Neural progenitor cell (in vitro differentiated cells): ENCODE measurements at regions not wholly inside any gene's neighbourhood (a gene's known extent, or its start where the extent isn't known, plus 50 kb on each side); places are given as distances from the start of the nearest gene placed in this dataset.

ENCODE experiments used
- DNase-seq: peaks from one replicate; pipeline ENCODE4 v3.0.0-alpha.2; 2016; ENCODE audit warnings: low spot score
- H2AFZ ChIP-seq: fragments of 200-600 bp; sonication (generic); replicated peaks from 2 replicates; pipeline ENCODE4 v1.6.1; 2016; ENCODE audit warnings: antibody characterized with exemption
- H3F3A ChIP-seq: fragments of 200-600 bp; sonication (generic); 2 replicates; pipeline ENCODE4 v1.6.1; 2016; ENCODE audit warnings: antibody characterized with exemption, low read depth
- H3K27ac ChIP-seq: fragments of 200-600 bp; sonication (generic); 2 replicates; pipeline ENCODE4 v1.5.1; 2016; ENCODE audit warnings: mild to moderate bottlenecking
- H3K27me3 ChIP-seq: fragments of 200-600 bp; sonication (generic); 2 replicates; pipeline ENCODE4 v1.6.1; 2016; ENCODE audit warnings: mild to moderate bottlenecking, moderate library complexity
- H3K36me3 ChIP-seq: fragments of 200-600 bp; sonication (generic); 2 replicates; pipeline ENCODE4 v1.5.1; 2016
- H3K4me1 ChIP-seq: fragments of 200-600 bp; sonication (generic); 2 replicates; pipeline ENCODE4 v1.6.1; 2016; ENCODE audit warnings: mixed run types
- H3K4me2 ChIP-seq: fragments of 200-600 bp; sonication (generic); 2 replicates; pipeline ENCODE4 v1.6.1; 2016
- H3K4me3 ChIP-seq: fragments of 200-600 bp; sonication (generic); 2 replicates; pipeline ENCODE4 v1.5.1; 2016
- H3K79me2 ChIP-seq: fragments of 200-600 bp; sonication (generic); 2 replicates; pipeline ENCODE4 v1.6.1; 2016; ENCODE audit warnings: low read depth
- H3K9ac ChIP-seq: fragments of 200-600 bp; sonication (generic); 2 replicates; pipeline ENCODE4 v1.6.1; 2016
- H3K9me3 ChIP-seq: fragments of 200-600 bp; sonication (generic); 2 replicates; pipeline ENCODE4 v1.5.1; 2016; ENCODE audit warnings: low read depth
- H4K20me1 ChIP-seq: fragments of 200-600 bp; sonication (generic); 2 replicates; pipeline ENCODE4 v1.6.1; 2016; ENCODE audit warnings: low read depth
- H3K27ac Mint-ChIP-seq: 3 replicates; pipeline ENCODE4 v1.8.0; 2021; ENCODE audit warnings: mixed read lengths
- H3K27me3 Mint-ChIP-seq: 2 replicates; pipeline ENCODE4 v1.8.0; 2022; ENCODE audit warnings: low read depth, mild to moderate bottlenecking, inconsistent platforms, moderate library complexity, mixed read lengths; ENCODE audit not compliant: insufficient read depth
- H3K36me3 Mint-ChIP-seq: 3 replicates; pipeline ENCODE4 v1.8.0; 2021; ENCODE audit warnings: mixed read lengths
- H3K4me1 Mint-ChIP-seq: 3 replicates; pipeline ENCODE4 v1.8.0; 2021; ENCODE audit warnings: mixed read lengths
- H3K4me3 Mint-ChIP-seq: 3 replicates; pipeline ENCODE4 v1.8.0; 2021; ENCODE audit warnings: mild to moderate bottlenecking, moderate library complexity, mixed read lengths
- H3K9me3 Mint-ChIP-seq: 3 replicates; pipeline ENCODE4 v1.8.0; 2020; ENCODE audit warnings: mixed read lengths
- EZH2 ChIP-seq: fragments of 200-600 bp; sonication (generic); IDR thresholded peaks from 2 replicates; pipeline ENCODE4 v1.6.1; 2017; ENCODE audit warnings: antibody characterized with exemption, mild to moderate bottlenecking, moderate library complexity
- EZH2phosphoT487 ChIP-seq: fragments of 200-600 bp; sonication (generic); IDR thresholded peaks from 2 replicates; pipeline ENCODE4 v1.6.1; 2017; ENCODE audit warnings: antibody characterized with exemption
- TF ChIP-seq, protein P1 (sequence below): fragments of 200-600 bp; sonication (generic); IDR thresholded peaks from 2 replicates; pipeline ENCODE4 v1.5.1; 2017; ENCODE audit warnings: antibody characterized with exemption, mild to moderate bottlenecking

DNA sequence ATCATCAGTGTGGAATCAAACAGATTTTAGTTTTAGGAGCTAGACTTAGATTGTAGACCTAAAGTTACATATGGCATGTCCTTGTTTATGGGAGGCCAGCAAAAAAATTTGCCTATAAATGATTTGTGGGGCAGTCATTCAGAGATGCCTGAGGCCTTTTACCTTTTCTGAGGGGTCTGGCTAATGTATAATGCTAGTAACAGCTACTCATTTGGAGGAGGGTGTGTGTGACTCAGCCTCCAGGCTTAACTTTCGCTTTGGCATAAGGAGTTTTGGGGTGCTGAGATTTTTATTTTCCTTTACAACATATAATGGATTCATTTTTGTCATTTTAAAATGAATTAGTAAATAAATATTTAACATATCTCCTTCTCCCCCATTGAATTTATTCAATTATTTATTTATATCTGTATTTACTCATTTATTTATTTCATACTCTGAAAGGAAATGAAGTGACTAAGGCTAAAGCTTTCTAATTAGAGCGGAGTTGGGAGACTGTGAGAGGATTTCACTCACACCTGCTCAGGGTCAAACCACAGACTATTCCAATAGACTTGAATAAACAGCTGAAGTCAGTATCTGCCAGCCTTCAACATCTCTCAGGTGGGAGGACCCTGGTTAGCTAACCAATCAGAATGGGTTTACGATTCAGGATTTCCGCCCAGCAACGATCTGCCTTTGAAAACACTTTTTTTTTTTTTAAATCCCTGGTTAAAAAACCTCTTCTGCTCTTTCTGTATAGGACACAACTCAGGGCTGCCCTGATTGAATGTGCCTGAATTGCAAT lies 487.5 kb upstream of the SGCD start:
- Histone ChIP-seq H3K79me2 (no peaks in the 10 kb centered on the region), H3K4me1 (no peaks in the 10 kb centered on the region), H2AFZ (no peak overlapping the region), H4K20me1 (no peaks in the 10 kb centered on the region), H3K4me2 (no peak overlapping the region), H3K27ac (no peak overlapping the region), H3F3A (no peaks in the 10 kb centered on the region), H3K9me3 (no peaks in the 10 kb centered on the region), H3K27me3 (no peaks in the 10 kb centered on the region), H3K36me3 (no peaks in the 10 kb centered on the region), H3K4me3 (no peak overlapping the region), H3K9ac (no peak overlapping the region)
- H3K4me1 Mint-ChIP-seq, result no peaks in the 10 kb centered on the region
- TF ChIP-seq EZH2 (no peak), EZH2phosphoT487 (no peak)
- TF ChIP-seq, protein P1, sequence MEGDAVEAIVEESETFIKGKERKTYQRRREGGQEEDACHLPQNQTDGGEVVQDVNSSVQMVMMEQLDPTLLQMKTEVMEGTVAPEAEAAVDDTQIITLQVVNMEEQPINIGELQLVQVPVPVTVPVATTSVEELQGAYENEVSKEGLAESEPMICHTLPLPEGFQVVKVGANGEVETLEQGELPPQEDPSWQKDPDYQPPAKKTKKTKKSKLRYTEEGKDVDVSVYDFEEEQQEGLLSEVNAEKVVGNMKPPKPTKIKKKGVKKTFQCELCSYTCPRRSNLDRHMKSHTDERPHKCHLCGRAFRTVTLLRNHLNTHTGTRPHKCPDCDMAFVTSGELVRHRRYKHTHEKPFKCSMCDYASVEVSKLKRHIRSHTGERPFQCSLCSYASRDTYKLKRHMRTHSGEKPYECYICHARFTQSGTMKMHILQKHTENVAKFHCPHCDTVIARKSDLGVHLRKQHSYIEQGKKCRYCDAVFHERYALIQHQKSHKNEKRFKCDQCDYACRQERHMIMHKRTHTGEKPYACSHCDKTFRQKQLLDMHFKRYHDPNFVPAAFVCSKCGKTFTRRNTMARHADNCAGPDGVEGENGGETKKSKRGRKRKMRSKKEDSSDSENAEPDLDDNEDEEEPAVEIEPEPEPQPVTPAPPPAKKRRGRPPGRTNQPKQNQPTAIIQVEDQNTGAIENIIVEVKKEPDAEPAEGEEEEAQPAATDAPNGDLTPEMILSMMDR, result no peak
- no peaks in the 10 kb centered on the region for H3K9me3 Mint-ChIP-seq
- H3K36me3 Mint-ChIP-seq, result no peaks in the 10 kb centered on the region
- no peaks in the 10 kb centered on the region for H3K27me3 Mint-ChIP-seq
- no peak overlapping the region for H3K4me3 Mint-ChIP-seq
- H3K27ac Mint-ChIP-seq, result no peak overlapping the region
- DNase-seq, result peak; percentile 30

DNA sequence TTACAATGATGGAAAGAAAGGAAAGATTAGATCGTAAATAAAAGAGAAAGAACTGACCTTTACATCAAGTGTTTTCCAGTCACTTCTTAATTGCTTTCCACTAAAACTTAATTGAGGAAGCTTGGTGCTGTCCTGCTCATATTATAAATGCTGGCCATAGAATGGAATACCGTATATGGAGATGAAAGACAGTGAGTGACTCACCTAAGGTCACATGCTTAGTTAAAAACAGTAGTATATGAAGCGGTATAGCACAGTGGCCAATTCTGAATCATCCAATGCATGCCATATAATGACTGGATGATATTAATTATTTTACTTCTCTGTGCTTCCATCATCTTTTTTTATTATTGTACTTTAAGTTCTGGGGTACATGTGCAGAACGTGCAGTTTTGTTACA lies 482.4 kb upstream of the SGCD start:
- Mint-ChIP-seq H3K27me3 (no peaks in the 10 kb centered on the region), H3K9me3 (no peaks in the 10 kb centered on the region), H3K27ac (no peak overlapping the region), H3K4me3 (no peak overlapping the region), H3K4me1 (no peaks in the 10 kb centered on the region), H3K36me3 (no peaks in the 10 kb centered on the region)
- Histone ChIP-seq H4K20me1 (no peaks in the 10 kb centered on the region), H3K4me3 (no peak overlapping the region), H3K9me3 (no peaks in the 10 kb centered on the region), H2AFZ (no peak overlapping the region), H3K27me3 (no peaks in the 10 kb centered on the region), H3K9ac (no peak overlapping the region), H3K4me2 (no peak overlapping the region), H3K79me2 (no peaks in the 10 kb centered on the region), H3K27ac (no peak overlapping the region), H3K4me1 (no peaks in the 10 kb centered on the region), H3K36me3 (no peaks in the 10 kb centered on the region), H3F3A (no peaks in the 10 kb centered on the region)
- no peak for DNase-seq
- TF ChIP-seq EZH2phosphoT487 (no peak), EZH2 (no peak)
- TF ChIP-seq, protein P1, result no peak

DNA sequence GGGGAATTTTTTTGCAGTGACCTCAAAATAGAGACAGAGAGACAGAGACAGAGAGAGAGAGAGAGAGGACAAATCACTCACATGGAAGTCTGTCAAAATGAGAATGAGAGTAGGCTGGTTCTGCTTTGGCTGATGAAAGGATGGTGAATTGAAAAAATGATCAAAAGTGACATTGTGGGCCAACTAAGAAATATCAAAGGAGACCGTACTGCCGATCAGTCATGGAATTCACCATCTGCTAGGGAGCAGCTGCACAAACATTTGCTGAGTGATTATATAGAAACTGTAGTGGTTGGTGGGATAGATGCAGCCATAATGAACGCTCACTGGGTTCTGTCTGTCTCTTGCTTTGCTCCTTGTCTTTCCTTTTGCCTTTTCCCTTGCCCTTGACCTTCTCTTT lies 476.6 kb upstream of the SGCD start:
- no peaks in the 10 kb centered on the region for H3F3A ChIP-seq
- no peak for TF ChIP-seq EZH2
- TF ChIP-seq, protein P1, result no peak
- TF ChIP-seq EZH2phosphoT487, result no peak
- H3K27ac Mint-ChIP-seq, result no peak overlapping the region
- H3K27me3 Mint-ChIP-seq, result no peaks in the 10 kb centered on the region
- no peak for DNase-seq
- H3K79me2 ChIP-seq, result no peaks in the 10 kb centered on the region
- no peak overlapping the region for H3K4me3 Mint-ChIP-seq
- no peak overlapping the region for H3K9ac ChIP-seq
- H3K27ac ChIP-seq, result no peak overlapping the region
- H3K4me1 Mint-ChIP-seq, result no peaks in the 10 kb centered on the region
- no peaks in the 10 kb centered on the region for H4K20me1 ChIP-seq
- H3K36me3 Mint-ChIP-seq, result no peaks in the 10 kb centered on the region
- no peak overlapping the region for H3K4me2 ChIP-seq
- H3K4me1 ChIP-seq, result no peaks in the 10 kb centered on the region
- no peaks in the 10 kb centered on the region for H3K36me3 ChIP-seq
- H3K4me3 ChIP-seq, result no peak overlapping the region
- no peaks in the 10 kb centered on the region for H3K9me3 Mint-ChIP-seq
- H2AFZ ChIP-seq, result no peak overlapping the region
- no peaks in the 10 kb centered on the region for H3K27me3 ChIP-seq
- H3K9me3 ChIP-seq, result no peaks in the 10 kb centered on the region
